DOHH2 (cell line): ENCODE measurements at regions not wholly inside any gene's neighbourhood (a gene's known extent, or its start where the extent isn't known, plus 50 kb on each side); places are given as distances from the start of the nearest gene placed in this dataset.

Source experiments
- CTCF ChIP-seq: fragments of 200-600 bp; sonication (generic); IDR thresholded peaks from one replicate; pipeline ENCODE4 v1.5.1; 2014; ENCODE audit warnings: antibody characterized with exemption, mild to moderate bottlenecking, low read depth, low read length; ENCODE audit not compliant: poor library complexity, severe bottlenecking
- EZH2phosphoT487 ChIP-seq: fragments of 200-600 bp; sonication (generic); IDR thresholded peaks from 2 replicates; pipeline ENCODE4 v1.6.1; 2017; ENCODE audit warnings: borderline replicate concordance, mild to moderate bottlenecking, antibody characterized with exemption, low read length, moderate library complexity, mixed read lengths

- TF ChIP-seq CTCF (no peak), EZH2phosphoT487 (no peak)
Observed at GRCh38 chr21:24868117-24868516, 739.2 kb downstream of the MRPL39 start.
